Esophagus (tissue), 2 donors: ENCODE measurements at regions not wholly inside any gene's neighbourhood (a gene's known extent, or its start where the extent isn't known, plus 50 kb on each side); places are given as distances from the start of the nearest gene placed in this dataset.

ENCODE experiments used
- H3K27ac ChIP-seq, 2 donors: one replicate each; pipeline ENCODE4 v1.5.1; 2013; ENCODE audit warnings: low read depth in 2 of 2, mild to moderate bottlenecking in 2 of 2, inconsistent platforms in 1 of 2, low read length in 1 of 2, moderate library complexity in 1 of 2
- H3K27me3 ChIP-seq, 2 donors: one replicate each; pipeline ENCODE4 v1.6.1; 2013; ENCODE audit warnings: low read length in 2 of 2, control low read depth in 1 of 2, mild to moderate bottlenecking in 1 of 2; ENCODE audit not compliant: insufficient read depth in 2 of 2, control insufficient read depth in 1 of 2
- H3K36me3 ChIP-seq, 2 donors: one replicate each; pipeline ENCODE4 v1.6.1; 2013; ENCODE audit warnings: low read length in 1 of 2; ENCODE audit not compliant: control insufficient read depth in 2 of 2, insufficient read depth in 2 of 2
- H3K4me1 ChIP-seq, 2 donors: one replicate each; pipeline ENCODE4 v1.6.1; 2013; ENCODE audit warnings: low read length in 1 of 2; ENCODE audit not compliant: control insufficient read depth in 2 of 2, insufficient read depth in 2 of 2
- H3K4me3 ChIP-seq, 2 donors: one replicate each; pipeline ENCODE4 v1.5.1; 2013; ENCODE audit warnings: low read length in 2 of 2, mild to moderate bottlenecking in 2 of 2, low read depth in 1 of 2, moderate library complexity in 1 of 2
- H3K9me3 ChIP-seq, 2 donors: one replicate each; pipeline ENCODE4 v1.6.1; 2013; ENCODE audit warnings: mild to moderate bottlenecking in 2 of 2, low read depth in 1 of 2, low read length in 1 of 2, moderate library complexity in 1 of 2; ENCODE audit not compliant: control insufficient read depth in 2 of 2, insufficient read depth in 1 of 2
- WGBS, 2 donors: extraction: QIAGEN DNeasy Blood & Tissue Kit; methylation state at CpG; one replicate each; pipeline ENCODE4 v1.1.7; 2013; 5-methylcytosine and 5-hydroxymethylcytosine counted together
- donor health status: healthy with polysubstance abuse.
- donor health status: Bipolar disorder and iron deficiency.

DNA sequence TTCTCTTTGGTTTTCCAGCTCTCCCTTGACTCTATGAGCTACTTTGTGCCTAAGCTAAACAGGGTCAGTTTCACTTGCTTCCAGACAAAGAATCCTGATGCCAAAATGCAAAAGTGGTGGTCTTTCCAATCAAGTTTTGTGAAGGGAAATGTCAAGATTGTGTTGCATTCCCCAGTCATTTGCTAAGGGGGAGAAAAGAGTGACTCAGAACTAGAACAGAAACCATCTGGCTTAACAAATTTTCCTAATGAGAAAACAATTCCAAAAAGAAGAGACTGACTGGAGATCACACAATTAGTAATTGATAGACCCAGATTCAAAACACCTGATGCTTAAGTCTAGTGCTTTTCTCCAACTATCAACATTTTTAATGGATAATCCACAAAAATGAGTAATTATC is 235.1 kb upstream of the DIO2 start:
- Histone ChIP-seq H3K4me3 (no peak overlapping the region), H3K4me1 (no peaks in the 10 kb centered on the region), H3K27ac (no peak overlapping the region), H3K9me3 (peaks cover 0 to 6% of the 10 kb centered on the region in 2 donors), H3K36me3 (no peaks in the 10 kb centered on the region), H3K27me3 (no peaks in the 10 kb centered on the region)

DNA sequence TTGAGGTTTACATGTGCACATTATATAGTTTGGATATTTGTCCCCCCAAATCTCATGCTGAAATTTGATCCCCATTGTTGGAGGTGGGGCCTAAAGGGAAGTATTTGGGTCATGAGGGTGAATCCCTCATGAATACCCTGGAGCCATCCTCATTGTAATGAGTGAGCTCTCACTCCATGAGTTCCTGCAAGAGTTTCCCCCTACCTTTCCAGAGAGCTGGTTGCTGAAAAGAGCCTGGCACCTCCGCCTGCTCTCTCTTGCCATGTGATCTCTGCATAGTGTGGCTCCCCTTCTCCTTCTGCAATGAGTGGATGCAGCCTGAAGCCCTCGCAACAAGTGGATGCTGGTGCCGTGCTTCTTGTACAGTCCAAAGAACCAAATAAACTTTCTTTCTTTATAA is 234.3 kb upstream of the DIO2 start:
- Histone ChIP-seq H3K36me3 (no peaks in the 10 kb centered on the region), H3K27me3 (no peaks in the 10 kb centered on the region), H3K4me3 (no peak overlapping the region), H3K27ac (no peak overlapping the region), H3K9me3 (peaks cover 0 to 3% of the 10 kb centered on the region in 2 donors), H3K4me1 (no peaks in the 10 kb centered on the region)
- WGBS, 2 donors, result 89 to 93% methylated on average over 3 of the region's 3 CpGs

DNA sequence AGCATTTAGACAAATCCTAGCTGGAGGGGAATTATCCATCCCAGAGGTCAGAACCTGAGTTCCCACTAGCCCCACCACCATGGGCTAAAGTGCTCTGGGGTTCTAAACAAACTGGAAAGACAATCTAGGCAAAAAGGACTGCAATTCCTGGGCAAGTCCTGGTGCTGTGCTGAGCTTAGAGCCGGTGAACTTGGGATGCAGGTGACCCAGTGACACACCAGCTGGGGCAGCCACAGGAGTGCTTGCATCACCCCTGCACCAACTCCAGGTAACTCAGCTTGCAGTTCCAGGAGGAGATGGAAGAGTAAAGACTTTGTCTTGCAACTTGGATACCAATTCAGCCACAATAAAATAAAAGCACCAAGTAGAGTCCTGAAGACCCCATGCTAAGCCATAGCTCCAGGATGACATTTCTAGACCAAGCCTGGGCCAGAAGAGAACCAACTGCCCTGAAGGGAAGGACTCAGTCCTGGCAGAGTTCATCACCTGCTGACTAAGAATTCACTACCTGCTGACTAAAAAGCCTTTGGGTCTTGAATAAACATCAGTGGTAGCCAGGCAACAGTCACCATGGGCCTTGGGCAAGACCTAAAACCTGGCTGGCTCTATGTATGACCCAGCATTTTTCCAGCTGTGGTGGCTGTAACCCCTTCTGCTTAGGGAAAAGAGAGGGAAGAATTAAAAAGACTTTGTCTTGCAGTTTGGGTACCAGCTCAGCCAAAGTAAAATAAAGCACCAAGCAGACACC is 223.4 kb upstream of the DIO2 start:
- no peaks in the 10 kb centered on the region for H3K36me3 ChIP-seq

DNA sequence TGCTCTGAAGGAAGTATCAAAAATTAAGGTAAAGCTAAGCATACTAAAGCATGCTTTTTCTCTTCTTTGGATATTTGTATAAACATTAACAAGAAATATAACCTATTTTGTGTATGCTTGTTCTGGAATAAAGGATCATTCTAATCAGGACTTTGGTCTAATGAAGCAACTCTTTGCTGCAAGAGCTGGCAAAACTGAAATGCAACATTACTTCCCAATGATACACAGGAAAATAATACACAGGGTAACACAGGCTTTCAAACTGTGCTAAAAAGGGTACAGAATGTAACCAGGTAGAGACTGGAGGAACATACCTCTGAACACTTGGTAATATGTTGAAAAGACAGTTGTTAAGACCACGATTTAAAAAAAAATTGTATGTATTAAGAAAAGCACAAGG is 222.5 kb upstream of the DIO2 start:
- no peaks in the 10 kb centered on the region for H3K4me1 ChIP-seq
- H3K27me3 ChIP-seq, result no peaks in the 10 kb centered on the region
- WGBS, 2 donors, result 63 to 71% methylated on average over 1 of the region's 1 CpG
- no peak overlapping the region for H3K4me3 ChIP-seq
- no peaks in the 10 kb centered on the region for H3K9me3 ChIP-seq
- H3K27ac ChIP-seq, result no peak overlapping the region
- H3K36me3 ChIP-seq, result no peaks in the 10 kb centered on the region

More for the DNA sequence above, 223.4 kb upstream of the DIO2 start:
- Histone ChIP-seq H3K27ac (no peak overlapping the region), H3K9me3 (peaks cover 0 to 3% of the 10 kb centered on the region in 2 donors), H3K4me1 (no peaks in the 10 kb centered on the region), H3K4me3 (no peak overlapping the region), H3K27me3 (no peaks in the 10 kb centered on the region)
- WGBS, 2 donors, result 64 to 82% methylated on average over 1 of the region's 1 CpG

DNA sequence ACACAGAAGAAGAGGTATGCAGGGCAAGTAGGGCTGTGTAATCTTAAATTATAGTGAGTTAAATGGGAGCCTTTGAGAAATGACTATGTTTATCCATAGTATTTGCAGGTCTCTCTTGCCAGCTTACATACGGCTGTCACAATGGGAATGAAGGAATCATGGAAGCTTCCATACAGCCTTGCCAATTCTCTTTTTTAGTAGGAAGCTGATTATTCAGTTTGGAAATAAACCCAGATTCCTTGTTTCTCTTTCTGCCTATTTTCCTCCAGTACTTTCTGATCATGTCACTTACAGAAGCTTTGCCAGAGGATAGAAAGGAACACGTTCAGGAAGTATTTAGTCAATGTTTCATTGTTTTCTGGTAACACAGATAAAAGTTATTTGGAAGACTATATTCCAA is 217.4 kb upstream of the DIO2 start:
- Histone ChIP-seq H3K9me3 (no peaks in the 10 kb centered on the region), H3K4me3 (no peak overlapping the region), H3K4me1 (no peaks in the 10 kb centered on the region), H3K27ac (no peak overlapping the region), H3K27me3 (no peaks in the 10 kb centered on the region), H3K36me3 (no peaks in the 10 kb centered on the region)
- 34 to 47% methylated on average over 2 of the region's 2 CpGs for WGBS, 2 donors

DNA sequence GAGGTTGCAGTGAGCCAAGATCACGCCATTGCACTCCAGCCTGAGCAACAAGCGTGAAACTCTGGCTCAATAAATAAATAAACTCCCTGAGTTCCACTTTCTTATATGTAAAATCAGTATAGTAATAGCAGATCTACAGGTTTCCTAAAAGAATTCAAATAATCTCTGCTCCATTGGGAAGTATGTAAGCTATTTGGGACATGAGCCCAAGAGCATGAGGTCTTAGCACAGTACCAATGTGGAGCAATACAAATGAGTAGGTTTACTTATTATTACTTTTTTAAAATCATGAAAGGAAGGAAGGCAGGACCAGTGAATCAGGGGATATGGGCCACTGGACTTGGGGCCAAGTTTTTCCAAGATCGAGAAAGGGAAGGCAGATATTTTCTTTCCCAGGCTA is 216.9 kb upstream of the DIO2 start:
- WGBS, 2 donors, result 84 to 93% methylated on average over 3 of the region's 3 CpGs

DNA sequence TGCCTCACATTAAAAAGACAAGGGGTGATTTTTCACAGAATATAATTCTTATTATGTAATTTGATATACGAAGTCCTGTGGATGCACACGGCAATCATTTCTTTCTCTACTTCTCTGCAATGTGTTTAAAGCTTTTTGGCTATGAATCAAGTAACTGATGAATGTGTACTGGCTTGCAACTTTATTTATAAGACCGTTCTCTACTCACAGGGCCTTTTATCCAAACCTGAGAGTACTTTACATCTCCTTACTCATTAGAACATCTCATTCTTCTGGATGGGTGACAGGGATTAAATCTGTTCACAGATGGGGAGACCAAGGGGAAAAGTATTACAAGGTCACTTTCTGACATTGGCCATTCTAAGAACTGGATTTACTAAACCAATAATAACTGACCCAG is 215.8 kb upstream of the DIO2 start:
- no peaks in the 10 kb centered on the region for H3K36me3 ChIP-seq
- H3K4me1 ChIP-seq, result no peaks in the 10 kb centered on the region
- no peaks in the 10 kb centered on the region for H3K27me3 ChIP-seq
- no peak overlapping the region for H3K4me3 ChIP-seq
- no peak overlapping the region for H3K27ac ChIP-seq
- no peaks in the 10 kb centered on the region for H3K9me3 ChIP-seq
- 32 to 54% methylated on average over 3 of the region's 3 CpGs for WGBS, 2 donors

More for the DNA sequence above, 216.9 kb upstream of the DIO2 start:
- Histone ChIP-seq H3K27ac (no peak overlapping the region), H3K4me3 (no peak overlapping the region), H3K4me1 (no peaks in the 10 kb centered on the region), H3K9me3 (no peaks in the 10 kb centered on the region), H3K27me3 (no peaks in the 10 kb centered on the region), H3K36me3 (no peaks in the 10 kb centered on the region)

DNA sequence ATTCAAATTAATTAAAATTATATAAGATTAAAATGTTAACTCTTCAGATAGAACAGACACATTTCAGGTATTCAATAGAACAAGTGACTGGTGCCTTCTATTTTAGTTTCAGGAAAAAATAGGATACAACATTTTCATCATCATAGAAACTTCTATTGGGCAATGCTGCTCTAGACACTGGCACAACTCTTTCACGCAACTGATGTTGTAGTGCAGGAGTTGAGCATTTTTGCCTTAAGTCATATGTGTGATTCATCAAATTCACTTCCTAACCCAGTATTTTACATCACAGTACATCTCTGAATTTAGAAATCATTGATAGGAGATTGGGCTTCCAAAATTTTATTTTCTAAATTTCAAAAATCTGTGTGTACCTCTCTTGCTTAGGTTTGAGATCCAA is 215.4 kb upstream of the DIO2 start:
- H3K27me3 ChIP-seq, result no peaks in the 10 kb centered on the region
- no peak overlapping the region for H3K4me3 ChIP-seq
- H3K27ac ChIP-seq, result no peak overlapping the region
- no peaks in the 10 kb centered on the region for H3K4me1 ChIP-seq
- H3K36me3 ChIP-seq, result no peaks in the 10 kb centered on the region
- H3K9me3 ChIP-seq, result no peaks in the 10 kb centered on the region
- WGBS, 2 donors, result 81 to 91% methylated on average over 1 of the region's 1 CpG

DNA sequence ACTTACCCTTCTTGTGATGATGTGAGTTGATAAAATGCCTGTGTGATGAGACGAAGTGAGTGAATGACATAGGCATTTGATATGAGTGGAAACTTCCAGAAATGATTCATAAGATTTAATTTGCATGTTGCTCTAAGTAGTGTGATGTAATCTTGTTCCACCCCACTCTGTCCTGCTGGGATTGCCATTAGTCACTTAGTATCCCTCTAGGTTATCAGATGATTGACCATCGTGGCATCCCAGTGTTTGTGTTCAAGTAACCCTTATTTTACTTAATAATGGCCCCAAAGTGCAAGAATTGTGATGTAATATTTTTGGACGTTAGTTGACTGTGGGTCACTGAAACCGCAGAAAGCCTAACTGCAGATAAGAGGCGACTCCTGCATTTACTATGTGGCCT is 214.4 kb upstream of the DIO2 start:
- no peak overlapping the region for H3K4me3 ChIP-seq
- H3K27ac ChIP-seq, result no peak overlapping the region
- 73 to 74% methylated on average over 5 of the region's 5 CpGs for whole genome bisulfite sequencing, 2 donors
- H3K9me3 ChIP-seq, result no peaks in the 10 kb centered on the region
- H3K27me3 ChIP-seq, result no peaks in the 10 kb centered on the region
- no peaks in the 10 kb centered on the region for H3K36me3 ChIP-seq
- H3K4me1 ChIP-seq, result no peaks in the 10 kb centered on the region

DNA sequence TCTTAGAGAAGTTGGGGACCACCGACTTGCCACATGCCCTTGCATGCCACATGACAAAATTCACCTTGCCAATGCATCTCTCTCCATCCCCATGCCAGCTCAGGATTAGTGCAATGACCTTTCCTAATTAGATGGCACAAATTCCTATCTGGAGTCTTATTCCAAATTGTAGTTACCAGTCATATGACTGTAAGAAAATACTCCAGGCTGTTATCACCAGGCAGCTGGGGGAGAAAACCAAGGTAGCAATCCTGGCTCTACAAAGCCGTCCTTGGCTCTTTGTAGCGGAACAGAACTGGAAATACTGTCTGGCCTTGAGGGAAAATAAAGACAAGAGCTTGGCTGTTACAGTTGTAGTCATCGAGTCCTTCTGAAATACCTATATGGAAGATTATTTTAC is 208.5 kb upstream of the DIO2 start:
- no peaks in the 10 kb centered on the region for H3K36me3 ChIP-seq
- no peaks in the 10 kb centered on the region for H3K9me3 ChIP-seq
- WGBS, 2 donors, result 55 to 63% methylated on average over 4 of the region's 4 CpGs
- no peak overlapping the region for H3K4me3 ChIP-seq
- H3K27ac ChIP-seq, result no peak overlapping the region
- no peaks in the 10 kb centered on the region for H3K4me1 ChIP-seq
- H3K27me3 ChIP-seq, result no peaks in the 10 kb centered on the region
